ENCODE measurements at regions not wholly inside any gene's neighbourhood (a gene's known extent, or its start where the extent isn't known, plus 50 kb on each side); places are given as distances from the start of the nearest gene placed in this dataset.
"Not testable (repeated sequence)": the region's sequence is repeated elsewhere in the genome, so short reads cannot be mapped to it uniquely, and the experiment has no call there.

GRCh38 chr11:57047610-57048009 lies 58.9 kb downstream of the OR5AK2 start:
- no peak for DNase-seq
- no peak overlapping the region for H2AFZ ChIP-seq (ENCODE audit: low read length)

GRCh38 chr11:57049749-57050148 lies 61.0 kb downstream of the OR5AK2 start:
- no peak overlapping the region for H2AFZ ChIP-seq (ENCODE audit: low read length)
- H3K4me3 ChIP-seq (ENCODE audit: low read length): no peak overlapping the region
- no peak overlapping the region for H3K9ac ChIP-seq (ENCODE audit: low read length)
- H3K9me3 ChIP-seq (ENCODE audit: low read length): no peaks in the 10 kb centered on the region
- H3K27me3 ChIP-seq (ENCODE audit: low read length): no peaks in the 10 kb centered on the region; the same call in 1 of the 2 replicates
- H3K79me2 ChIP-seq (ENCODE audit: low read length): no peaks in the 10 kb centered on the region
- no peak overlapping the region for H3K4me2 ChIP-seq (ENCODE audit: low read depth, low read length, poor library complexity, severe bottlenecking)
- no peaks in the 10 kb centered on the region for H4K20me1 ChIP-seq (ENCODE audit: insufficient read depth, low read depth, low read length)
- H3K4me1 ChIP-seq (ENCODE audit: low read length): no peaks in the 10 kb centered on the region
- no peaks in the 10 kb centered on the region for H3K9me2 ChIP-seq (replicated peaks; ENCODE audit: insufficient read depth, low read length)
- no peak overlapping the region for H3K27ac ChIP-seq (ENCODE audit: low read length)
- H3K36me3 ChIP-seq (ENCODE audit: insufficient read depth, low read length): no peaks in the 10 kb centered on the region
- no peak for DNase-seq

More at GRCh38 chr11:57047610-57048009, 58.9 kb downstream of the OR5AK2 start:
- Histone ChIP-seq H3K27ac (ENCODE audit: low read length) (no peak overlapping the region), H3K27me3 (ENCODE audit: low read length) (no peaks in the 10 kb centered on the region; the same call in 1 of the 2 replicates), H3K36me3 (ENCODE audit: insufficient read depth, low read length) (no peaks in the 10 kb centered on the region), H4K20me1 (ENCODE audit: insufficient read depth, low read depth, low read length) (no peaks in the 10 kb centered on the region), H3K79me2 (ENCODE audit: low read length) (no peaks in the 10 kb centered on the region), H3K4me1 (ENCODE audit: low read length) (no peaks in the 10 kb centered on the region), H3K9me3 (ENCODE audit: low read length) (no peaks in the 10 kb centered on the region), H3K9ac (ENCODE audit: low read length) (no peak overlapping the region), H3K4me3 (ENCODE audit: low read length) (no peak overlapping the region), H3K4me2 (ENCODE audit: low read depth, low read length, poor library complexity, severe bottlenecking) (no peak overlapping the region), H3K9me2 (replicated peaks; ENCODE audit: insufficient read depth, low read length) (no peaks in the 10 kb centered on the region)

- no peaks in the 10 kb centered on the region for H3K79me2 ChIP-seq (ENCODE audit: low read length)
Observed at GRCh38 chr11:57054817-57055216, 66.1 kb downstream of the OR5AK2 start.

DNA sequence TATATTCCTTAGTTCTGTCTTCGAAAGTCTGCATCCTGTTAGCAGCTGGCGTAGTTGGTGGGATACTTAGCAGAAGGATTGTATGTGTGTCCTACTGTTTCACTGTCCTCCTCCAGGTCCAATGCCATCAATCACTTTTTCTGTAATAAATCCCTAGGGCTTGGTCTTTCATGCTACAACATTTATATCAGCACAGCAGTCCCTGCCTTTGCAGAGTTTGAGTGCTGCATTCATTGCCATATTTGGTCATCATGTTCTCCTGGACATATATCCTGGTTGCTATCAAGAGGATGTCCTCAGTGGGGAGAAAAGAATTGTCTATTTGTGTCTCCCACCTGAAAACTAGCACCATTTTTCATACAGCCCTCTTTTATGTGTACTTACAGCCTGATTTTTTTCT lies 67.0 kb downstream of the OR5AK2 start:
- Histone ChIP-seq H3K79me2 (ENCODE audit: low read length) (no peaks in the 10 kb centered on the region), H3K36me3 (ENCODE audit: insufficient read depth, low read length) (no peaks in the 10 kb centered on the region)

More at GRCh38 chr11:57054817-57055216, 66.1 kb downstream of the OR5AK2 start:
- H3K4me1 ChIP-seq (ENCODE audit: low read length): no peaks in the 10 kb centered on the region
- H3K36me3 ChIP-seq (ENCODE audit: insufficient read depth, low read length): no peaks in the 10 kb centered on the region
- H3K9ac ChIP-seq (ENCODE audit: low read length): no peak overlapping the region
- no peaks in the 10 kb centered on the region; the same call in 1 of the 2 replicates for H3K27me3 ChIP-seq (ENCODE audit: low read length)
- no peak overlapping the region for H3K4me2 ChIP-seq (ENCODE audit: low read depth, low read length, poor library complexity, severe bottlenecking)
- no peaks in the 10 kb centered on the region for H3K9me3 ChIP-seq (ENCODE audit: low read length)
- no peaks in the 10 kb centered on the region for H4K20me1 ChIP-seq (ENCODE audit: insufficient read depth, low read depth, low read length)
- H3K4me3 ChIP-seq (ENCODE audit: low read length): no peak overlapping the region
- no peaks in the 10 kb centered on the region for H3K9me2 ChIP-seq (replicated peaks; ENCODE audit: insufficient read depth, low read length)
- no peak overlapping the region for H3K27ac ChIP-seq (ENCODE audit: low read length)
- no peak overlapping the region for H2AFZ ChIP-seq (ENCODE audit: low read length)
- DNase-seq: no peak

DNA sequence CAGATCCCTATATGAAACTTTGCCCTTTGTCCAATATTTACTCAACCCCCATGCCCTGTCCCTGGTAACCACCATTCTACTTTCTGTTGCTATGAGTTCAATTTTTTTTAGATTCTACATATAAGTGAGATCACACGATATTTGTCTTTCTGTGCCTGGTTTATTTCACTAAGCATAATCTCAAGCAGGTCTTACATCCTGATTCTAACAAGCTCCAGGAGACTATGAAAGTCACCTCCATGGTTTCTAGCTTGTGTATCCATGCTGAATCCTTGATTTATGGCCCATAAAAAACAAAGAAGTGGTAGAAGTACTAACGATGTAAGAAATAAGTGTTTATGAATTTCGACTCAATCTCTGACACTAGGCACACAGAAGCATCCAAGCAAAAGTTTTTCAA lies 68.0 kb downstream of the OR5AK2 start:
- H4K20me1 ChIP-seq (ENCODE audit: insufficient read depth, low read depth, low read length): no peaks in the 10 kb centered on the region
- no peaks in the 10 kb centered on the region for H3K9me2 ChIP-seq (replicated peaks; ENCODE audit: insufficient read depth, low read length)
- H3K9ac ChIP-seq (ENCODE audit: low read length): no peak overlapping the region
- H3K4me2 ChIP-seq (ENCODE audit: low read depth, low read length, poor library complexity, severe bottlenecking): no peak overlapping the region
- H2AFZ ChIP-seq (ENCODE audit: low read length): no peak overlapping the region
- no peaks in the 10 kb centered on the region for H3K4me1 ChIP-seq (ENCODE audit: low read length)
- H3K4me3 ChIP-seq (ENCODE audit: low read length): no peak overlapping the region
- H3K27me3 ChIP-seq (ENCODE audit: low read length): no peaks in the 10 kb centered on the region
- no peak overlapping the region for H3K27ac ChIP-seq (ENCODE audit: low read length)
- no peaks in the 10 kb centered on the region for H3K79me2 ChIP-seq (ENCODE audit: low read length)
- no peaks in the 10 kb centered on the region for H3K36me3 ChIP-seq (ENCODE audit: insufficient read depth, low read length)
- DNase-seq: no peak
- no peaks in the 10 kb centered on the region for H3K9me3 ChIP-seq (ENCODE audit: low read length)

More for the DNA sequence above, 67.0 kb downstream of the OR5AK2 start:
- DNase-seq: no peak
- H3K9ac ChIP-seq (ENCODE audit: low read length): no peak overlapping the region
- no peaks in the 10 kb centered on the region for H3K9me3 ChIP-seq (ENCODE audit: low read length)
- H2AFZ ChIP-seq (ENCODE audit: low read length): no peak overlapping the region
- no peak overlapping the region for H3K4me2 ChIP-seq (ENCODE audit: low read depth, low read length, poor library complexity, severe bottlenecking)
- no peaks in the 10 kb centered on the region for H3K9me2 ChIP-seq (replicated peaks; ENCODE audit: insufficient read depth, low read length)
- no peak overlapping the region for H3K4me3 ChIP-seq (ENCODE audit: low read length)
- no peaks in the 10 kb centered on the region for H4K20me1 ChIP-seq (ENCODE audit: insufficient read depth, low read depth, low read length)
- H3K4me1 ChIP-seq (ENCODE audit: low read length): no peaks in the 10 kb centered on the region
- no peaks in the 10 kb centered on the region for H3K27me3 ChIP-seq (ENCODE audit: low read length)
- H3K27ac ChIP-seq (ENCODE audit: low read length): no peak overlapping the region

GRCh38 chr11:57057561-57057960 lies 68.8 kb downstream of the OR5AK2 start:
- Histone ChIP-seq H3K4me3 (ENCODE audit: low read length) (no peak overlapping the region), H3K27ac (ENCODE audit: low read length) (no peak overlapping the region), H3K9me3 (ENCODE audit: low read length) (no peaks in the 10 kb centered on the region), H3K27me3 (ENCODE audit: low read length) (no peaks in the 10 kb centered on the region), H3K9ac (ENCODE audit: low read length) (no peak overlapping the region), H3K79me2 (ENCODE audit: low read length) (no peaks in the 10 kb centered on the region), H2AFZ (ENCODE audit: low read length) (no peak overlapping the region), H3K4me2 (ENCODE audit: low read depth, low read length, poor library complexity, severe bottlenecking) (no peak overlapping the region), H3K4me1 (ENCODE audit: low read length) (no peaks in the 10 kb centered on the region), H3K36me3 (ENCODE audit: insufficient read depth, low read length) (no peaks in the 10 kb centered on the region), H4K20me1 (ENCODE audit: insufficient read depth, low read depth, low read length) (no peaks in the 10 kb centered on the region), H3K9me2 (replicated peaks; ENCODE audit: insufficient read depth, low read length) (no peaks in the 10 kb centered on the region)
- DNase-seq: no peak

DNA sequence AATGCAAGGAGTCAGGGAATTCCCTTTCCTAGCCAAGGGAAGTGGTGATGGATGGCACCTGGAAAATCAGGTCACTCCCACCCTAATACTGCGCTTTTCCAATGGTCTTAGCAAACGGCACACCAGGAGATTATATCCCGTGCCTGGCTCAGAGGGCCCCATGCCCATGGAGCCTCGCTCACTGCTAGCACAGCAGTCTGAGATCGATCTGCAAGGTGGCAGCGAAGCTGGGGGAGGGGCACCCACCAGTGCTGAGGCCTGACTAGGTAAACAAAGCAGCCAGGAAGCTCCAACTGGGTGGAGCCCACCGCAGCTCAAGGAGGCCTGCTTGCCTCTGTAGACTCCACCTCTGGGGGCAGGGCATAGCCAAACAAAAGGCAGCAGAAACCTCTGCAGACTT lies 74.2 kb downstream of the OR5AK2 start:
- H4K20me1 ChIP-seq (ENCODE audit: insufficient read depth, low read depth, low read length); DNase-seq; H3K9me3 ChIP-seq (ENCODE audit: low read length): not testable (repeated sequence)

DNA sequence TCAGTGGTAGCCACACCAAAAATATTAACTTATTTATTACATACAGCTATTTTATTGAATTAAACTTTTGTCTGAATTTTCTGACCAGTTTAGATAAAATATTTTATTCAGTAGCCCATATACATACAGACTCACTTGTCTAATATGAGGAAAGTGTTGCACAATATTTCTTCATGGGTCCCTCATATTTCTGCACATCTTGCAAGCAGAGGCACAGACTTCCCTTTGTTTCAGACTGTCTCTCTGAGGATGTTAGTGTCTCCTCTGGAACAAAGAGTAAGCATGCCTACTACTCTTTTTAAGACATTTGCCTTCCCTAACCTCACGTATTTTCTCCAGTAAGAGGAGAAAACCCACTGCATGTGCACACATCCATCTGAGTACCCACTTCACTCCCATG lies 81.2 kb downstream of the OR5AK2 start:
- H3K9me3 ChIP-seq (ENCODE audit: low read length): no peaks in the 10 kb centered on the region
- H3K4me3 ChIP-seq (ENCODE audit: low read length): no peak overlapping the region
- no peak for DNase-seq
- no peak overlapping the region for H3K4me2 ChIP-seq (ENCODE audit: low read depth, low read length, poor library complexity, severe bottlenecking)
- no peaks in the 10 kb centered on the region for H3K27me3 ChIP-seq (ENCODE audit: low read length)
- no peaks in the 10 kb centered on the region for H3K36me3 ChIP-seq (ENCODE audit: insufficient read depth, low read length)
- no peaks in the 10 kb centered on the region for H3K9me2 ChIP-seq (replicated peaks; ENCODE audit: insufficient read depth, low read length)
- no peaks in the 10 kb centered on the region for H4K20me1 ChIP-seq (ENCODE audit: insufficient read depth, low read depth, low read length)
- H3K9ac ChIP-seq (ENCODE audit: low read length): no peak overlapping the region
- no peaks in the 10 kb centered on the region for H3K79me2 ChIP-seq (ENCODE audit: low read length)
- no peak overlapping the region for H2AFZ ChIP-seq (ENCODE audit: low read length)
- H3K4me1 ChIP-seq (ENCODE audit: low read length): no peaks in the 10 kb centered on the region
- H3K27ac ChIP-seq (ENCODE audit: low read length): no peak overlapping the region

More for the DNA sequence above, 74.2 kb downstream of the OR5AK2 start:
- not testable (repeated sequence) for H3K9ac ChIP-seq (ENCODE audit: low read length); H2AFZ ChIP-seq (ENCODE audit: low read length); H3K4me3 ChIP-seq (ENCODE audit: low read length); H3K4me2 ChIP-seq (ENCODE audit: low read depth, low read length, poor library complexity, severe bottlenecking); H3K36me3 ChIP-seq (ENCODE audit: insufficient read depth, low read length); H3K9me2 ChIP-seq (replicated peaks; ENCODE audit: insufficient read depth, low read length); H3K4me1 ChIP-seq (ENCODE audit: low read length); H3K27me3 ChIP-seq (ENCODE audit: low read length); H3K79me2 ChIP-seq (ENCODE audit: low read length); H3K27ac ChIP-seq (ENCODE audit: low read length)

DNA sequence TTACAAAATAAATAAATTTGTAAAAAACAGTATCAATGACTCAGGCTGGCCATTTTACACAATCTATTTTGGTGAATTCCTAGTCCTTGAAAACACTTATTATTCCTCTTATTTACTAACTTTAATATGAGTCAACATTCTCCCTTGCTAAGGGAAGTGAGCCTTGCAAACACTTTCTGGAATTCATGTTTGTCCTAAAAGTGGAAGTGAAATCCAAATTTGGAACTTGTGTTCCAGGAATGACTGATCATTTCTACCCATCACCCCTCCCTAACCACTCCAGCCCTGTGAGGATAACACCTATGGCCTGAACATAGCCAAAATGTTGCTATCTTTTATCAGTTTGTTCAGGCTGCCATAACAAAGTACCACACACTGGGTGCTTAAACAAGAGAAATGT lies 83.1 kb downstream of the OR5AK2 start:
- H3K9ac ChIP-seq (ENCODE audit: low read length): no peak overlapping the region

More for the DNA sequence above, 83.1 kb downstream of the OR5AK2 start:
- Histone ChIP-seq H3K9me3 (ENCODE audit: low read length) (no peaks in the 10 kb centered on the region), H3K36me3 (ENCODE audit: insufficient read depth, low read length) (no peaks in the 10 kb centered on the region), H3K27ac (ENCODE audit: low read length) (no peak overlapping the region), H3K4me2 (ENCODE audit: low read depth, low read length, poor library complexity, severe bottlenecking) (no peak overlapping the region), H3K27me3 (ENCODE audit: low read length) (no peaks in the 10 kb centered on the region), H3K4me1 (ENCODE audit: low read length) (no peaks in the 10 kb centered on the region), H3K4me3 (ENCODE audit: low read length) (no peak overlapping the region), H3K9me2 (replicated peaks; ENCODE audit: insufficient read depth, low read length) (no peaks in the 10 kb centered on the region), H3K79me2 (ENCODE audit: low read length) (no peaks in the 10 kb centered on the region), H2AFZ (ENCODE audit: low read length) (no peak overlapping the region), H4K20me1 (ENCODE audit: insufficient read depth, low read depth, low read length) (no peaks in the 10 kb centered on the region)
- no peak for DNase-seq

Measured in Karpas-422 (cell line).